Fibroblast of skin of abdomen (primary cell): ENCODE measurements at regions not wholly inside any gene's neighbourhood (a gene's known extent, or its start where the extent isn't known, plus 50 kb on each side); places are given as distances from the start of the nearest gene placed in this dataset.
"Not testable (repeated sequence)": the region's sequence is repeated elsewhere in the genome, so short reads cannot be mapped to it uniquely, and the experiment has no call there.

Source experiments
- DNase-seq: peaks from one replicate; pipeline ENCODE4 v3.0.0-alpha.2; 2013

DNA sequence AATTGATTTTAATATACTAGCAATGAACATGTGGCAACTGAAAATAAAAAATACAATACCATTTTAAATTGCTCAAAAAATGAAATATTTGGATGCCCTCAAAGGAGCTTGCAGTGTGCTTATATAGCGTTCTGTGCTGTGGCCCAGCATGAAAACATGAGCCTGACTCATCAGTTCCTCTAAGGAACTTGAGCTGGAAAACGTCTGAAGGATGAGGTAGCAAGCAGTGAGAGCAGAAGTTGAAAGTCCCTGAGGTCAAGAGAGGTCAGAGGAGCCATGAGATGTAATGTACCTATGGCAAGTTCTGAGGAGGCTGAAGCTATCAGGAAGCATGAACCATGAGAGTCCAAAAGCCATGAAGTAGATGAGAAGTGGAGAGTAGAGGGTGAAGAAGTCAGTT, 59.7 kb downstream of the HMGB3 start:
- no peak for DNase-seq

DNA sequence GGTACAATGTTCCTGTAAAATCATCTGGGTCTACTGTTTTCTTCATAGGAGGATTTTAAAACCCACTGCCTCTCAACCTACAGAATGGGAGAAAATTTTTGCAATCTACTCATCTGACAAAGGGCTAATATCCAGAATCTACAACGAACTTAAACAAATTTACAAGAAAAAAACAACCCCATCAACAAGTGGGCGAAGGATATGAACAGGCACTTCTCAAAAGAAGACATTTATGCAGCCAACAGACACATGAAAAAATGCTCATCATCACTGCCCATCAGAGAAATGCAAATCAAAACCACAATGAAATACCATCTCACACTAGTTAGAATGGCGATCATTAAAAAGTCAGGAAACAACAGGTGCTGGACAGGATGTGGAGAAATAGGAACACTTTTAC, 83.2 kb downstream of the HMGB3 start:
- not testable (repeated sequence) for DNase-seq

DNA sequence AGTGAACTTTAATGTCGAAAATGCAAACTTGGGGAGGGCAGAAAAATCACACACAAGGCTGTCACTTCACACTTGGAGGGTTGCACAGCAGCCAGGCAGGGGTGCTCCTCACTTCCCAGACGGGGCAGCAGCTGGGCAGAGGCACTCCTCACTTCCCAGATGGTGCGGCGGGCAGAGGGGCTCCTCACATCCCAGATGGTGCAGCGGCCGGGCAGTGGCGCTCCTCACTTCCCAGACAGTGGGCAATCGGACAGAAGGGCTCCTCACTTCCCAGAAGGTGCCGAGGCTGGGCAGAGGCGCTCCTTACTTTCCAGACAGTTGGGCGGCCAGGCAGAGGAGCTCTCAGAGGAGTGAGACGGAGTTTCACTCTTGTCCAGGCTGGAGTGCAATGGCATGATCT, 90.6 kb downstream of the HMGB3 start:
- DNase-seq: no peak

DNA sequence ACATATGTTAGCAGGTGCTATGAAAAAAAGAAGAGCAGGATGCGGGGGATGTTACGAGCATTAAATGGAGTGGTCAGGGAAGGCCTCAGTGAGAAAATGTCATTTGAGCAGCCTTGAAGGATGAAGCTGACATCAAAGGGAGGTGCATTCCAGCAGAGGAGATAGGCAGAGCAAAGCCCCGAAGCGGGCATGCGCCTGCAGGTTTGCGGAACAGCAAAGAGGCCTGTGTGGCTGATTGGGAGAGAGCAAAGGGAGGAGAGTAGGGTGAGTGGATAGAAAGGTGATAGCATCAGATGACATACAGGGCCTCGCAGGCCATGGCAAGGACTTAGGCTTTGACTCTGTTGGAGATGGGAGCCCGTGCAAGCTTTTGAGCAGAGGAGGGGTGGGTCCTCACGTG, 95.4 kb upstream of the GPR50 start:
- DNase-seq: no peak

DNA sequence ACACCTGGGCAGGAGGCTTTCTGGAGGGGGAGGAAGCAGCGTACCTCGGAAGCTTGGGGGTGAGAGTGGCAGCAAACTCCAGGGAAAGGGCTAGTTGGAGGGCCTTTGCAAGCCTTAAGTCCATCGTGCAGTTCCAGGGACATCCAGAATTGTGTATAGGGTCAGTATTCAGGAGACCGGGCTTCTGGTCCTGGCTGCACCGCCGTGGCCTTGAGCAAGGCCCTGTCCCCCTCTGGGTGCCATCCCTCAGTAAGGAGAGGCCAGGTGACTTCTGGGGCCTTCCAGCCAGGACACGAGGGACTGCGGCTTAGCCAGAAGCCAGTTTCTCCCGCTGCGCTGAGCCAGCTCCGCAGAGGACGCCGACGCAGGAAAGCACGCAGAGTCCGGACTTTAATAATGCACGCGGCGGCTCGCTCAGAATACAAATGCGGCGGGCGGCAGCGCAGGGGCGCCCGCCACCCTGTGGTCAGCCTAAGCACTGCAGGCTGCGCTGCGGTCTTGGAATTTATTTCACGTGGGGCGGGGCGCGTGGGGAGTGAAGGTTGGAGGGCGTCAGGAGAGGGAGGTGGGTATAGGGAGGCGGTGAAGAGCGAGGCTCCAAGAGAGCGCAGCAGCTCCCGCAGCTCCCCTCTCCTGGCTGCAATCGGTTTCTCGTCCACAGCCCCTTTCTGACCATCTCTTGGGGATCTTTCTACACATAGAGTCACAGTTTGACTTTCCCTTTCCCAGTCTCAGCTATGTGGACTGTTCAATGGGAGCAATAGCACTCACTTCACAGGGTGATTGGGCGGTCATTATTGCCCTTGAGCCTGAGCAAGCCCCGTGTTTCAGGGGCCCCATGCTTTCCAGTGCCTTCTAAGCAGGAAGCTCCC, 94.1 kb upstream of the GPR50 start:
- peak; percentile 52 for DNase-seq

DNA sequence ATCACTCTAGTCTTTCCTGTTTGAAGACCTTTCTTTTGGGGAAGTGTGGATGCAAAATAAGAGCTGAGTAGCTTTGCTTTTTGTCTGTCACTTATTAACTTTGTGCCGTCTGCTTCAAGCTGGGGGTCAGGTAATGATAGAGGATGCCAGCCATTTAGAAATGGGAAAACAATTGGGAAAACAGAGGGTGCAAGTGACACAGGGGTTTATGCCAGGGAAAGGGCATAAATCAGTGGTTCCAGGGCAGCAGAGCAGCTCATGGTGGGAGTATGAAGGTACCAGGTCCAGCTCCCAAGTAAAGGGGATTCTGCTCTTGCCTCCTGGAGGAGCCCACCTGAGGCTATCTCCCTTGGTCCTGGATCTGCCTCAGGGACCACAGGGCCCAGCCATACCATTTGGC, 91.9 kb upstream of the GPR50 start:
- DNase-seq: no peak

DNA sequence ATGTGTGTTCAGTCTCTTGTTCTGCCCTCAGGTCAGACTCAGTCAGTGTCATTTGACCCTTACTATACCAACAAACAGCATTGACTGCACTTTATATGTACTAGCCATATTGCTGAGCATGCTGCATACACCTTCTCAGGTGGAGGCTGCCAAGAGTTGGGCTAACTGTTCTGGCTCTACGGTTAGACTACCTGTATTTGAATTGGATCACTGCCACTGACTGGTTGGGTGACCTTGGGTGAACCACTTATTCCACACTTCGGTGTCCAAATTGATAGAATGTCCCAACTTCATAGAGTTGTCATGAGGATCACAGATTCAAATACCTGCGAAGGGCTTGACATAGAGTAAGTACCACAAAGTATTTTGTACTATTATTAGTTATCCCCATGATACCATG, 91.2 kb upstream of the GPR50 start:
- DNase-seq: no peak

DNA sequence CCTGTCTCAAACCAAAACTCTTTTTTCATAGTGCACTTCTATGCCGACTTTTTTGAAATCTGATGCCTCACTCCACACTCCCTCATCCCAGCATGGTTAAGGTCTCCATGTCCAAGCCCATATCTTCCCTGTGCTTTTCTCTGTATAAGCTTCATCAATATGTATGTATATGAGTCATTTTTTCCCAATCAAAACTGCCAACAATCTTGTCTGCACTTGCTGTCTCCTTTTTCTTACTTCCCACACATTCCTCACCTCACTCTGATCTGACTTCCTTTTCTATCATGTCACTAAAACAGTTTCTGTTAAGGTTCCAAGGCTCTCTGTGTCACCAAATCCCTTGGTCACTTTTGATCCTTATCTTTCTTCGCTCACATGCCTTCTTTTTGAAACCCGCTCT, 88.2 kb upstream of the GPR50 start:
- DNase-seq: no peak

DNA sequence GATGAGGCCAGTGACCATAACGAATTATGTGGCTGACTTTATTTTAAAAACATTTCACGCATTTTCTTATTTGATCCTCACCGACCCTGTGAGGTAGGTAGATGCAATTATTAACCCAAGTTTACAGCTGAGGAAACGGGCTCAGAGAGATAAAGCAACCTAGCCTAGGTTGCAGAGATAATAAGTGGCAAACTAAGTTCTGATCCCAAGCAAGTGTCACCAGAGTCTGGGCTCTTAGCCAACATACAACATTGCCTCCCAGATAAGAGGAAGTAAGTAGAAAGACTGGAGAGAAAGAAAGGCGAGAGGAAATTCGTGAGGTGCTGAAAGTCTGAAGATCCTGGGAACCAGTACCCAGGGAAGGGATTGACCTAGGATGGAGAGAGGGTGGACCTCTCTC, 77.4 kb upstream of the GPR50 start:
- DNase-seq: no peak

DNA sequence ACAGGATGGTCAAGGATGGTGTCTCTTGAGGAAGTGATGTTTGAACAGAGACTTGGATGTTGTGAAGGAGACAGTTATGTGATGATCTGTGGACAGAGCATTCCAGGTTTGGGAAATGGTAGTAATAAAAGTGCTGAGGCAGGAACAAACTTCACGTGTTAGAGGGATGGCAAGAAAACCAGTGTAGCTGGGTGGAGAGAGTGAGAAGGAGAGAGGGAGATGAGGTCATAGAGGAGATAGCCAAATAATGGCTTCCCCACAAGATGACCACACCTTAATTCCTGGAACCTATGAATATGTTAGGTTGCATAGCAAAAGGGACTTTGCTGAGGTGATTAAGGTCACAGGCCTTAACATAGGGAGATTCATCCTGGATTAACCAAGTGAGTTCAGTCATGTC, 75.6 kb upstream of the GPR50 start:
- DNase-seq: no peak

DNA sequence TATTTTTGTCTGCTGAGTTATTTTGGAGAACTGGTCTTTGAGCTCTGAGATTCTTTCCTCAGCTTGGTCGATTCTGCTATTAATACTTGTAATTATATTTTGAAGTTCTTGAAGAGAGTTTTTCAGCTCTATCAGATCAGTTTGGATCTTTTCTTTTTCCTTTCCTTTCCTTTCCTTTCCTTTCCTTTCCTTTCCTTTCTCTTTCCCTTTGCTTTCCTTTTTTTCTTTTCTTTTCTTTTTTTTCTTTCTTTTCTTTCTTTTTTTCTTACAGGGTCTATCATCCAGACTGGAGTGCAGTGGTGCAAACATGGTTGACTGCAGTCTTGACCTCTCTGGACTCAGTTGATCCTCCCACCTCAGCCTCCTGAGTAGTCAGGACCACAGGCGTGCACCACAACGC, 63.2 kb upstream of the GPR50 start:
- not testable (repeated sequence) for DNase-seq
